Cardiac muscle cell (in vitro differentiated cells and primary cell): ENCODE measurements at regions not wholly inside any gene's neighbourhood (a gene's known extent, or its start where the extent isn't known, plus 50 kb on each side); places are given as distances from the start of the nearest gene placed in this dataset.
A peak's percentile ranks its signal among the peaks of the same experiment; 100 is the strongest.
"Not testable (repeated sequence)": the region's sequence is repeated elsewhere in the genome, so short reads cannot be mapped to it uniquely, and the experiment has no call there.

Source experiments
- DNase-seq, 2 donors: peaks; one replicate each; pipeline versions ENCODE4 v3.0.0 to v3.0.0-alpha.2; 2010 to 2017; ENCODE audit warnings: low read depth in 1 of 2, low spot score in 1 of 2
- H3K27ac ChIP-seq: fragments of 200-600 bp; sonication (generic); 2 replicates; pipeline ENCODE4 v1.5.1; 2016
- H3K27me3 ChIP-seq: fragments of 200-600 bp; sonication (generic); 2 replicates; pipeline ENCODE4 v1.6.0; 2016; ENCODE audit warnings: control low read depth
- H3K36me3 ChIP-seq: fragments of 200-600 bp; sonication (generic); 2 replicates; pipeline ENCODE4 v1.5.1; 2016; ENCODE audit warnings: control low read depth
- H3K4me1 ChIP-seq: fragments of 200-600 bp; sonication (generic); 2 replicates; pipeline ENCODE4 v1.8.1; 2017; ENCODE audit warnings: low read depth, mild to moderate bottlenecking, mixed run types
- H3K4me3 ChIP-seq: fragments of 200-600 bp; sonication (generic); 2 replicates; pipeline ENCODE4 v1.5.1; 2016; ENCODE audit warnings: mild to moderate bottlenecking
- H3K9me3 ChIP-seq: fragments of 200-600 bp; sonication (generic); 2 replicates; pipeline ENCODE4 v1.5.1; 2017; ENCODE audit warnings: low read depth, mild to moderate bottlenecking, control low read depth
- CTCF ChIP-seq: IDR thresholded peaks from 2 replicates; pipeline ENCODE4 v1.5.1; 2012; ENCODE audit warnings: low read depth, mild to moderate bottlenecking, low read length

- Histone ChIP-seq H3K27me3 (no peaks in the 10 kb centered on the region), H3K9me3 (no peaks in the 10 kb centered on the region), H3K36me3 (no peaks in the 10 kb centered on the region), H3K4me3 (no peak overlapping the region), H3K27ac (no peak overlapping the region), H3K4me1 (no peaks in the 10 kb centered on the region)
- DNase-seq: no peak
- no peak for TF ChIP-seq CTCF
These were observed 158.5 kb upstream of the AUTS2 start for GRCh38 chr7:69439636-69440325.

GRCh38 chr7:69440976-69441375 is 157.3 kb upstream of the AUTS2 start:
- DNase-seq: no peak
- Histone ChIP-seq H3K4me3 (no peak overlapping the region), H3K9me3 (no peaks in the 10 kb centered on the region), H3K27me3 (no peaks in the 10 kb centered on the region), H3K4me1 (no peaks in the 10 kb centered on the region), H3K27ac (no peak overlapping the region), H3K36me3 (no peaks in the 10 kb centered on the region)
- no peak for TF ChIP-seq CTCF

- no peak for TF ChIP-seq CTCF
- no peak overlapping the region for H3K4me3 ChIP-seq
- no peak overlapping the region for H3K27ac ChIP-seq
- H3K4me1 ChIP-seq: no peaks in the 10 kb centered on the region
- no peaks in the 10 kb centered on the region for H3K27me3 ChIP-seq
- no peak for DNase-seq
- H3K36me3 ChIP-seq: no peaks in the 10 kb centered on the region
- H3K9me3 ChIP-seq: no peaks in the 10 kb centered on the region
These were observed 155.1 kb upstream of the AUTS2 start for GRCh38 chr7:69443136-69443535.

- no peaks in the 10 kb centered on the region for H3K4me1 ChIP-seq
- no peaks in the 10 kb centered on the region for H3K9me3 ChIP-seq
- H3K36me3 ChIP-seq: no peaks in the 10 kb centered on the region
- no peak for DNase-seq
- H3K27me3 ChIP-seq: no peaks in the 10 kb centered on the region
- TF ChIP-seq CTCF: no peak
- no peak overlapping the region for H3K27ac ChIP-seq
- H3K4me3 ChIP-seq: no peak overlapping the region
These were observed 152.7 kb upstream of the AUTS2 start for GRCh38 chr7:69445541-69445940.

GRCh38 chr7:69446213-69446612 is 152.1 kb upstream of the AUTS2 start:
- H3K27me3 ChIP-seq, H3K36me3 ChIP-seq, H3K9me3 ChIP-seq, H3K4me3 ChIP-seq, H3K4me1 ChIP-seq, DNase-seq, H3K27ac ChIP-seq: not testable (repeated sequence)

- H3K27me3 ChIP-seq: no peaks in the 10 kb centered on the region
- TF ChIP-seq CTCF: no peak
- no peak overlapping the region for H3K4me3 ChIP-seq
- no peak overlapping the region for H3K27ac ChIP-seq
- H3K36me3 ChIP-seq: no peaks in the 10 kb centered on the region
- DNase-seq: peak in 1 of 2 donors; percentile 58
- no peaks in the 10 kb centered on the region for H3K4me1 ChIP-seq
- H3K9me3 ChIP-seq: no peaks in the 10 kb centered on the region
These were observed 150.2 kb upstream of the AUTS2 start for GRCh38 chr7:69448071-69448470.
